ENCODE measurements at regions not wholly inside any gene's neighbourhood (a gene's known extent, or its start where the extent isn't known, plus 50 kb on each side); places are given as distances from the start of the nearest gene placed in this dataset.

DNA sequence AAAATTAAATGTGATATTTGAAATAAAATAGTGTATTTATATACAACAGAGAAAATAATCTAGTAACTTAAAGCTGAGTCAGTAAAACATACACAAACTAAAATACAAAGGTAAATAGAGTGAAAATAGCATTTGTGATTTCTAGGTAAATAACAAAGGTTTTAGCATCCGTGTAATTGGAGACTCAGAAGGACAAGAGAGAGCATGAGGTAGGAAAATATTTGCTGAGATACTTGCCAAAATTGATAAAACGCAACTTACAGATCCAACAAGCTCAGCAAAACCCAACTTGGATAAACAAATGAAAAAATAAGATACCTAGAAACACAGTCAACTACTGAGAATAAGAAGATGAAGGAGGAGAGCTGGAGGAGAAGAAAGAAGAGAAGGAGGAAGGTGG lies 634.7 kb upstream of the CCDC179 start:
- Histone ChIP-seq H3K36me3 (ENCODE audit: insufficient read depth, low read length) (no peaks in the 10 kb centered on the region), H3K27ac (ENCODE audit: low read depth in 1 of 2, low read length in 2 of 2) (no peak overlapping the region), H3K4me1 (ENCODE audit: insufficient read depth, low read length) (no peaks in the 10 kb centered on the region), H3K9me3 (ENCODE audit: control insufficient read depth in 1 of 2, insufficient read depth in 1 of 2, low read length in 2 of 2) (peaks cover 0 to 3% of the 10 kb centered on the region in 2 experiments), H3K4me3 (ENCODE audit: low read length) (no peak overlapping the region), H3K27me3 (ENCODE audit: control insufficient read depth in 1 of 2, insufficient read depth in 2 of 2, low read length in 2 of 2) (no peaks in the 10 kb centered on the region)
- ATAC-seq (ENCODE audit: poor library complexity) = no peak
- no peak for DNase-seq
- no peak overlapping the region for H3K27ac Mint-ChIP-seq
- no peaks in the 10 kb centered on the region for H3K4me1 Mint-ChIP-seq (ENCODE audit: low read depth)
- TF ChIP-seq CTCF (IDR thresholded peaks at IDR 0.05) = no peak
- no peaks in the 10 kb centered on the region for H3K36me3 Mint-ChIP-seq (ENCODE audit: low read depth)
- intact Hi-C loops (cut with DNase I, micrococcal nuclease) = no loop called here
- peaks cover 4% of the 10 kb centered on the region for H3K9me3 Mint-ChIP-seq
- H3K4me3 Mint-ChIP-seq = no peak overlapping the region
- ChIA-PET CTCF (no interaction called here), POLR2A (no interaction called here)
- H3K27me3 Mint-ChIP-seq = no peaks in the 10 kb centered on the region

- no peaks in the 10 kb centered on the region for H3K36me3 Mint-ChIP-seq (ENCODE audit: low read depth)
- Histone ChIP-seq H3K4me3 (ENCODE audit: low read length) (no peak overlapping the region), H3K27me3 (ENCODE audit: control insufficient read depth in 1 of 2, insufficient read depth in 2 of 2, low read length in 2 of 2) (no peaks in the 10 kb centered on the region), H3K4me1 (ENCODE audit: insufficient read depth, low read length) (no peaks in the 10 kb centered on the region), H3K9me3 (ENCODE audit: control insufficient read depth in 1 of 2, insufficient read depth in 1 of 2, low read length in 2 of 2) (peaks cover 0 to 6% of the 10 kb centered on the region in 2 experiments), H3K36me3 (ENCODE audit: insufficient read depth, low read length) (no peaks in the 10 kb centered on the region), H3K27ac (ENCODE audit: low read depth in 1 of 2, low read length in 2 of 2) (no peak overlapping the region)
- no peak for ATAC-seq (ENCODE audit: poor library complexity)
- H3K4me1 Mint-ChIP-seq (ENCODE audit: low read depth) = no peaks in the 10 kb centered on the region
- intact Hi-C loops (cut with DNase I, micrococcal nuclease) = no loop called here
- DNase-seq = no peak
- H3K27me3 Mint-ChIP-seq = no peaks in the 10 kb centered on the region
- ChIA-PET CTCF (no interaction called here), POLR2A (no interaction called here)
- TF ChIP-seq CTCF (IDR thresholded peaks at IDR 0.05) = no peak
- no peak overlapping the region for H3K27ac Mint-ChIP-seq
- peaks cover 4% of the 10 kb centered on the region for H3K9me3 Mint-ChIP-seq
- H3K4me3 Mint-ChIP-seq = no peak overlapping the region
Measured at GRCh38 chr11:23496340-23496739, 636.1 kb upstream of the CCDC179 start.

GRCh38 chr11:23497040-23497439 lies 636.8 kb upstream of the CCDC179 start:
- Mint-ChIP-seq H3K27me3 (no peaks in the 10 kb centered on the region), H3K4me1 (ENCODE audit: low read depth) (no peaks in the 10 kb centered on the region), H3K36me3 (ENCODE audit: low read depth) (no peaks in the 10 kb centered on the region), H3K4me3 (no peak overlapping the region), H3K27ac (no peak overlapping the region), H3K9me3 (peaks cover 5% of the 10 kb centered on the region)
- H3K4me3 ChIP-seq (ENCODE audit: low read length) = no peak overlapping the region
- intact Hi-C loops (cut with DNase I, micrococcal nuclease) = no loop called here
- no peaks in the 10 kb centered on the region for H3K36me3 ChIP-seq (ENCODE audit: insufficient read depth, low read length)
- no peak for DNase-seq
- H3K27ac ChIP-seq (ENCODE audit: low read depth in 1 of 2, low read length in 2 of 2) = no peak overlapping the region
- no peak for ATAC-seq (ENCODE audit: poor library complexity)
- peaks cover 0 to 6% of the 10 kb centered on the region in 2 experiments for H3K9me3 ChIP-seq (ENCODE audit: control insufficient read depth in 1 of 2, insufficient read depth in 1 of 2, low read length in 2 of 2)
- TF ChIP-seq CTCF (IDR thresholded peaks at IDR 0.05) = no peak
- ChIA-PET POLR2A (no interaction called here), CTCF (no interaction called here)
- H3K27me3 ChIP-seq (ENCODE audit: control insufficient read depth in 1 of 2, insufficient read depth in 2 of 2, low read length in 2 of 2) = no peaks in the 10 kb centered on the region
- no peaks in the 10 kb centered on the region for H3K4me1 ChIP-seq (ENCODE audit: insufficient read depth, low read length)
